AG04449 (cell line): ENCODE measurements at regions not wholly inside any gene's neighbourhood (a gene's known extent, or its start where the extent isn't known, plus 50 kb on each side); places are given as distances from the start of the nearest gene placed in this dataset.
"Not testable (repeated sequence)": the region's sequence is repeated elsewhere in the genome, so short reads cannot be mapped to it uniquely, and the experiment has no call there.

Experiments
- CTCF ChIA-PET: fragments of 350-600 bp; formaldehyde crosslinking; extraction: SDS; loops from one replicate; lab custom pipeline; 2021; ENCODE audit warnings: antibody characterized with exemption; lab: Yijun Ruan, JAX
- POLR2A ChIA-PET: fragments of 400-600, 350-600 bp; formaldehyde crosslinking; extraction: SDS; loops from one replicate; lab custom pipeline; 2020; ENCODE audit warnings: antibody characterized with exemption, inconsistent platforms; lab: Yijun Ruan, JAX
- DNase-seq: peaks from one replicate; pipeline ENCODE4 v3.0.0-alpha.2; 2010; ENCODE audit warnings: low read depth, low spot score
- H3K4me3 ChIP-seq: 2 replicates; pipeline ENCODE4 v1.5.1; 2011; ENCODE audit warnings: low read depth, mild to moderate bottlenecking, control low read depth, low read length
- CTCF ChIP-seq: IDR thresholded peaks from one replicate; pipeline ENCODE4 v1.5.1; 2011; ENCODE audit warnings: mild to moderate bottlenecking, moderate library complexity, low read length, control low read depth, inconsistent platforms; ENCODE audit not compliant: insufficient read depth; ENCODE audit errors: missing control alignments

GRCh38 chr7:80017101-80017698, 117.4 kb upstream of the GNAI1 start:
- CTCF ChIA-PET: interaction anchor here (0.8 to 2.0 kb wide), 3 partner anchors 11 to 31 kb away, joined by 3 to 10 read pairs (median 5); no protein-coding TSS in a partner anchor
- no peak for TF ChIP-seq CTCF
- POLR2A ChIA-PET: no interaction called here

GRCh38 chr7:80014511-80014910, 120.1 kb upstream of the GNAI1 start:
- DNase-seq: no peak
- H3K4me3 ChIP-seq: no peak overlapping the region
- POLR2A ChIA-PET: interaction anchor here (0.6 kb wide), 1 partner anchor 121 kb away, joined by 4 read pairs; no protein-coding TSS in a partner anchor
- no peak for TF ChIP-seq CTCF
- CTCF ChIA-PET: no interaction called here

More at GRCh38 chr7:80017101-80017698, 117.4 kb upstream of the GNAI1 start:
- no peak overlapping the region for H3K4me3 ChIP-seq
- no peak for DNase-seq

GRCh38 chr7:80008039-80008438, 126.6 kb upstream of the GNAI1 start:
- ChIA-PET POLR2A (interaction anchor here (0.6 kb wide), 1 partner anchor 1421 kb away, joined by 4 read pairs; no protein-coding TSS in a partner anchor), CTCF (interaction anchor here (0.9 to 1.0 kb wide), 2 partner anchors 11 to 14 kb away, joined by 3 read pairs; no protein-coding TSS in a partner anchor)
- DNase-seq: no peak
- TF ChIP-seq CTCF: no peak
- no peak overlapping the region for H3K4me3 ChIP-seq

- CTCF ChIA-PET: interaction anchor here (1.1 kb wide), 1 partner anchor 21 kb away, joined by 3 read pairs; no protein-coding TSS in a partner anchor
- DNase-seq: no peak
- POLR2A ChIA-PET: no interaction called here
- no peak overlapping the region for H3K4me3 ChIP-seq
- no peak for TF ChIP-seq CTCF
Observed at GRCh38 chr7:80002865-80003264, 131.8 kb upstream of the GNAI1 start.

DNA sequence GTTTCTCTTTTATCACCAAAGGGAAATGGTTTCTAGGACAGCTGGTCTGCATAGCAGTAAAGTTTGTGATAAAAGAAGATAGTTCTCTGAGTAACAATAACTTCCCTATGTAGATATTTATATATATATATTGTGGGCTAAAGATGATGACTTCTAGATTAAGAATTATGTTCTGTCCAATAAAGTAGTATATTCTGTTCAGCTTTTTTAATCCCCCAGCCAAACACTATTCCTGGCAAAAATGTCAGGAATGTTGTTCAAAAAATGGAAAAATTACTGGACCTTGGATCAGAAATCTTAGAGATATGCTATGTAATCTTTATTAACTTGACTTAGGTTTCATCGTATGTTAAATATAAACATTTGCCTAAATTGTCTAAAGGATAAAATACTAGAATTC, 136.3 kb upstream of the GNAI1 start:
- CTCF ChIA-PET: no interaction called here
- POLR2A ChIA-PET: no interaction called here
- H3K4me3 ChIP-seq: no peak overlapping the region
- no peak for TF ChIP-seq CTCF
- no peak for DNase-seq

DNA sequence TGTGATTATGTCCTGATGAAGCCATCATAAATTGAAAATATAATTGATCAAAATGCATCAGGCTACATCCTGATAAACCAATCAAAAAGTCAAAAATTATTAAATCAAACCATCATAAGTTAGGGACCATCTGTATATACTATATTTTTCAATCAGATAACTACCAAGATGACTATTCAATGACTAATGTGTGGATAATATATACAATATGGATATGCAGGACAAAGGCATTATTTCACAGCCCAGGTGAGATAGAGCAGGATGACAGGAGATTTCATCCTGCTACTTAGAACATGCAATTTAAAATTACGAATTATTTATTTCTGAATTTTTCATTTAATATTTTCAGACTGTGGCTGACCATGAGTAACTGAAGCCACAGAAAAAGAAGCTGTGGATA, 137.3 kb upstream of the GNAI1 start:
- POLR2A ChIA-PET: interaction anchor here (0.6 kb wide), 1 partner anchor 104 kb away, joined by 4 read pairs; no protein-coding TSS in a partner anchor
- CTCF ChIA-PET: no interaction called here
- H3K4me3 ChIP-seq: no peak overlapping the region
- no peak for TF ChIP-seq CTCF
- DNase-seq: no peak

GRCh38 chr7:79995741-79996140, 138.9 kb upstream of the GNAI1 start:
- H3K4me3 ChIP-seq, DNase-seq, POLR2A ChIA-PET, CTCF ChIA-PET: not testable (repeated sequence)
